ENCODE measurements at regions not wholly inside any gene's neighbourhood (a gene's known extent, or its start where the extent isn't known, plus 50 kb on each side); places are given as distances from the start of the nearest gene placed in this dataset.
"Not testable (repeated sequence)": the region's sequence is repeated elsewhere in the genome, so short reads cannot be mapped to it uniquely, and the experiment has no call there.

GRCh38 chr6:139446138-139446715 is 71.8 kb upstream of the CITED2 start:
- DNase-seq (ENCODE audit: low read depth in 2 of 2) = no peak

DNA sequence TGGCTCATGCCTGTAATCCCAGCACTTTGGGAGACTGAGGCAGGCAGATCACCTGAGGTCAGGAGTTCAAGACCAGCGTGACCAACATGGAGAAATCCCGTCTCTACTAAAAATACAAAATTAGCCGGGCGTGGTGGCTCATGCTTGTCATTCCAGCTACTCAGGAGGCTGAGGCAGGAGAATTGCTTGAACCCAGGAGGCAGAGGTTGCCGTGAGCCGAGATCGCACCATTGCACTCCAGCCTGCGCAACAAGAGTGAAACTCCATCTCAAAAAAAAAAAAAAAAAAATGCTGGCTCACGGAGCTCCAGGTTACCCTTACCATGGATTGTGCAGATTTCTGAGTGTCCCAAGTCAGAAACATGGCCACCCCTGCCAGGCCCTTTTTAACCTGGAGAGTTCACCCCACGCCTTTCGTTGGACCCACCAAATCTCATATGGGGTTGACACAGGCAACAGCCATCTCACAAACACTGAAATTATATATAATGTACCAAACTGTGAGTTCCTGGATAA is 69.9 kb upstream of the CITED2 start:
- DNase-seq (ENCODE audit: low read depth in 2 of 2) = not testable (repeated sequence)

DNA sequence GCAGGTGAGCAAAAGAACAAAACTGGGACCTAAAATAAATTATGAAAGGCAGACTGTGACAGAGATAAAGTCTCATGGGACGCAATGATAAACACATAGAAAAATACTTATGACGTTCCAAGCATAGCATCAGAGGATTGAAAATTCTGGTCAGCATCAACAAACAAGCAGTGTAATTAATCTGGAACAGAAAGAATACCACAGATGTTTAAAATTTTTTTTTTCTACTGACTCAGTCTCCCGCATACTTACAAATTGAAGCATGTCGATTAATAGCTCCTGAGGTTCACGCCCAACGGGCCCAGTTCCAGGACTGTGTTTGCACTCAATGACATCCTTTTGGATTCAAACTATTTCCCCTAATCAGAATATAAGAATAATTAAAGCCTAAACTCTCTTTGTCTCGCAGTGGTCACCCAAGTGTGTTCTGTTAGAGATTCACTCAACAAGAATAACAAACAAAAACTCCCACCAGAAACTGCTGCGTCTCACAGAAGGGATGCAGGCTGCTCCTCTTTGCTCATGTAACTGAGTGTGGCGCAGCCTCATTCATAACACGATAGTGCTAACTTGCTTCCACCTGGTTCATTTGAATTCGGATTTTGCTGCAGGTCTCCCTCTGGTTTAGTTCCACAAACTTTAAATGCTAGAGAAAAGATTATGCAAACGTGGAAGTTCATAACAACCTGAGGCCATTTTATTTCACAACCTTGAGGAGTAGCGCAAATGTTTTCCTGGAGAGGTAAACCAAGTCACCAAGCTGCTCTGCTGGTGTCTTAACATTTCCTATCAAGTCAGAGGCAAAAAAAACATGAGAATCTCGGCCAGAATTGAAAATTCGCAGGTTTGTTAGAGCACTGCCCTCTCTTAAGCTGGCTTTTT is 69.0 kb upstream of the CITED2 start:
- no peak for DNase-seq (ENCODE audit: low read depth in 2 of 2)

DNA sequence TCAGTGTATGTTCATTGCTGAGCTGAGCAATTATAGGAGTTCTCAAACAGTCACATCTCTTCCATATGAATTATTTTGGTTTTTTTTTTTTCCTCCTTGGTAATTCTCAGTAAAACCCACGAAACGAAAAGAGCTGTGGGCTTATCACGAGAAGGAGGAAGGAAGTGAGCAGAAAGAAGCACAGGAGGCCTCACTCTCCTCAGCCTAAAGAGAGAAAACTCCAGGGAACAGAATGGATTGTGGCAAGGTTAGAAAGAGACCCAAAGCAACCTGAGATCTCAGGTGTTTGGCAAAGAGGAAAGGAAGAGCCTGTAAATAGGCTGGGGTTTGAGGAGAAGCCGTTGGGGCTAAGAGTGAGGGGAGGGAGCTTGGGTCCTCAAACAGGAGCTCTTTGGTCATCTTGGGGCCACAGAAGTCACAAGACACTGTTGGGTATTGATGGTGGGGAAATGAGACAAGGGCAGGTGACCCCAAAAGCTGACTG is 67.8 kb upstream of the CITED2 start:
- DNase-seq (ENCODE audit: low read depth in 2 of 2) = no peak

DNA sequence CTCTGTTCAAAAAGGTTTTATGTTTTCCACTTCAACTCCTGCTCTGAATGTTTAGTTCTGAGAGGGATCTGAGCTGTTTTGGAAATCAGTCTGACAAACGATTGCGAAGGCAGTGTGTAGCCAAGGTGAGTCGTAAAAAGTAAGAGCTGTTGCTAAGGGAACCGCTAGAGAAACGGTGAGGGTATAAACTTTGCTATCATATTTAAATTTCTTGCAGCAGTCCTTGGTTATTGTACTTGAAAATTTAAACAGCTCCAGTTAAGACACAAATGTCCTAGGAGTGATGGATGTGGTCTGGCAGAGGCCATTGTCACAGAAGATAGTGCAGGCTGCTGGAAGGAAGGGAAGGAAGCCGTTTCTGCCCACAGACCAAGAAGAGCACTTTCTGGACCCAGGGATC is 64.9 kb upstream of the CITED2 start:
- DNase-seq (ENCODE audit: low read depth in 2 of 2) = no peak

DNA sequence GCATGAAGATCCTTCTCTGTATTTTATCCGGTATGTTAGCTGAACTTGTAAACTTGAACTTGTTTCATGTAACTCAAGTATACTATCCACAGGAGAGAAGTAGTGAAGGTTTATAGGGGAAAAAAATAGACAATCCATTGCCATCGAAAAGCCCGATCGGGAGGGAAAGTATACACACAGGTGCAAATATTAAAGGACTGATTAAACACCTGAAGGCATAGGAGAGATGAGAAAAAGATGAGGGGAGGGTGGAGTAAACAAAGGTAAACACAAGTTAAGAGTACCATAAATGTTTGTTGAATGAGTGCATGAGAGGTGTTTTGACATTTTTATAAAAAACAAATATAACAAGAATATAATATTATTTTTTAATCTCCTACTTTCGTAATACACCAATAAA is 64.3 kb upstream of the CITED2 start:
- DNase-seq (ENCODE audit: low read depth in 2 of 2) = no peak

DNA sequence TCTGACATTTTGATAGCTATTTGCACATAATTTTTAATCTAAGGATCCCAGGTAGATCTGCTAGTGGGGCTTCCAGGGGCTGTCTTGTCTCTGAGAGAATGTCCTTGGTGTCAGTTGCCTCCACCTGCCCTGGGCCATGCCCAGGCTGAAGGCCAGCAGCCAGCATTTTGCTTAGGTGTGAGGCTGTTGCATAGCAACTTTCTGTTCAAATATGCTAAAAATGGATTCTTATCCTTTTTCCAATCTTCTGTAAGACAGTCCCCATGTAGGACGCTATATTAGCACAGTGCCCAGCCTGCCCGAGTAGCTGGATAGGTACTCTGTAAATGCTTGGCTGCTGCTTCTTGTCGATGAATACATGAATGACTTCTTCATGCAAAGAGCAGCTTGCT is 62.5 kb upstream of the CITED2 start:
- no peak for DNase-seq (ENCODE audit: low read depth in 2 of 2)

- no peak for DNase-seq (ENCODE audit: low read depth in 2 of 2)
These were observed 61.9 kb upstream of the CITED2 start for GRCh38 chr6:139436200-139436956.

DNA sequence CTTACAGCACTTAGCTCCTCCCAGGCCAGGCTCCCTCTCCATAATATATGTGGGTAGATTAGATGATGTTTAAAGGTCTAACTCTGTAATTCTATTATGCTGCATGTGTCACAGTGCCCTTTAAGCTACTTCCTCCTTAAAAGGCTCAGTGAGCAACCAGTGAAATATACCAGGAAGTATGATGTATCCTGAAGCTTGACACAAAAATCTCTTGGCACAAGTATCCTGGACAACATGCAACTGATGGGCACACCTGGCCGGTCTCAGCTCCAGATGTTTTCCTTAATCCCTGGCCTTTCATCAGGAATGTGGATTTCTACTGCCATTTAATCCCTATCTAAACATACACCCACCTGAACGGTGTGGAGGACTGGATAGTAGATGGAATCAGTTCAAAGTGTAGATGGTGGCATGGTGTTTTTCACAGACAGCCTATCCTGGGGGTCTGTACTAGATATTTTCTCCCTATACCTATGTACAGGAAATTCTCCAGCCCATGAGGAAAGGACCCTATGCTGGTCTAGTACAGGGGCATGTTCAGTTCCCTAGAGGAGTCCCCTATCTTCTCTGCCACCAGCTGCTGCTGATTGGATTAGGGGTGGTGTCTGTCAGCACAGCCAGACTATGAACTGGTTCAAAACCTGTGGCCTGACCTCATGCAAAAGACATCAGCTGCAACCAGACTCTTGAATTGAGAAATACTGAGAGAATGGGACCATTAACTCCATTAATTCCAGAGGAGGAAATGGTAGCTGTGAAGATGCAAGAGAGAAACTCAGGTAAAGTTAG is 59.4 kb upstream of the CITED2 start:
- DNase-seq (ENCODE audit: low read depth in 2 of 2) = no peak

- no peak for DNase-seq (ENCODE audit: low read depth in 2 of 2)
These were observed 57.1 kb upstream of the CITED2 start for GRCh38 chr6:139431602-139431956.

GRCh38 chr6:139430899-139431601 is 56.6 kb upstream of the CITED2 start:
- no peak for DNase-seq (ENCODE audit: low read depth in 2 of 2)

GRCh38 chr6:139429580-139430145 is 55.2 kb upstream of the CITED2 start:
- DNase-seq (ENCODE audit: low read depth in 2 of 2) = no peak

GRCh38 chr6:139427199-139427598 is 52.8 kb upstream of the CITED2 start:
- no peak for DNase-seq (ENCODE audit: low read depth in 2 of 2)

DNA sequence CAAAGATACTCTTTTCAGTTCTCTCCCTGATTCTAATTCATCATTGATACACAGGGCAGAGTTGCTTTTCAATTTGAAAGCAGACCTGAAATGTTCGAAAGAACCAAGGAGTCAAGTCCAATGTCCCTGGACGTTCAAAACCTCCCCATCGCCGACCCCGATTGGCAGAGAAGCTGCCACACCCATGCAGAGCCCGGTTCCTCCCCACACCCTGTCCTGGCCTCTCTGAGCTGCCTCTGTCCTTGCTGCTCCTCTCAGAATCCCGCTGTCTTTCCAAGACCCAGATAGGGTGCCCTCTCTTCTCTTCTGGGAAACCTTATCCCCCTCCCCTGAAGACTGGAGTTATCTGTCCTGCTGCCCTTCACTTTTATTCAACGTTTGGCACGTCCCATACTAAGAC is 52.3 kb upstream of the CITED2 start:
- DNase-seq (ENCODE audit: low read depth in 2 of 2) = no peak

GRCh38 chr6:139425780-139426179 is 51.3 kb upstream of the CITED2 start:
- DNase-seq (ENCODE audit: low read depth in 2 of 2) = no peak

DNA sequence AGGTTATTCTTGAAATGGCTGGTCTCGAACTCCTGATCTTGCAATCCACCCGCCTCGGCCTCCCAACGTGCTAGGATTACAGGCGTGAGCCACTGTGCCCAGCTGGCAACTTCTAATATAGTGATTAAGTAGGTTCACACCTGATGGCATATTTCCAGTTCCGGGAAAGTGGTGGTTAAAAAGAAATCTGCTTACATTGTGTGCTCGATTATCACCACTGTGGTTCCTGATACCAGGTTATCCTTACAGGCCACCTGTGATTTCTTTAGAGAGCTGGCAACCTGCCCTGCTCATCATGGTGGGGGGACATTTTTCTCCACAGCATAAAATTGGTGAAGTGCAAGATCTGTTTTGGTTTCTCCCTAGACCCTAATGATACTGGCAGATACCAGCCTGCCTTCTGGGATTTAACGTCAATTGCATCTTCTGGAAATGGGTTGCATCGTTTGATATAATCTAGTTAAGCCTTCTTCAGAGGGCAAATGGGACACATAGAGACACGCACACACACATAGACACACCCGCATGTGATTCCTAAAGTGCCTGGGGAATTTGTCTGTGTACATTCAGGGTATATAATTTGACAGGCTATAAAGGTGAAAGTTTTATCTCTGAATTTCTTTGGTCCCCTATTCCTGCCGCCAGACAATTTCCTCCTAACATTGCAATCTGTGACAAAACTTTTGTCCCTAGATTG is 49.7 kb upstream of the CITED2 start:
- no peak for DNase-seq (ENCODE audit: low read depth in 2 of 2)
